HFFc6 (cell line): ENCODE measurements at regions not wholly inside any gene's neighbourhood (a gene's known extent, or its start where the extent isn't known, plus 50 kb on each side); places are given as distances from the start of the nearest gene placed in this dataset.

Experiments
- DNase-seq: peaks from one replicate; pipeline ENCODE4 v3.0.0-alpha.2; 2018
- H3K27ac Mint-ChIP-seq: 2 replicates; pipeline ENCODE4 v1.8.0; 2020; ENCODE audit warnings: mild to moderate bottlenecking, mixed read lengths
- H3K27me3 Mint-ChIP-seq: 2 replicates; pipeline ENCODE4 v1.8.0; 2021; ENCODE audit warnings: mild to moderate bottlenecking, moderate library complexity, mixed read lengths; ENCODE audit not compliant: insufficient read depth
- H3K36me3 Mint-ChIP-seq: 2 replicates; pipeline ENCODE4 v1.8.0; 2021; ENCODE audit warnings: low read depth, mixed read lengths
- H3K4me1 Mint-ChIP-seq: 2 replicates; pipeline ENCODE4 v1.8.0; 2020; ENCODE audit warnings: low read depth, mixed read lengths
- H3K4me3 Mint-ChIP-seq: 2 replicates; pipeline ENCODE4 v1.8.0; 2020; ENCODE audit warnings: mild to moderate bottlenecking, moderate library complexity, mixed read lengths
- H3K9me3 Mint-ChIP-seq: 2 replicates; pipeline ENCODE4 v1.8.0; 2020; ENCODE audit warnings: mild to moderate bottlenecking, mixed read lengths
- TF ChIP-seq, protein P1 (sequence below): fragments of 200-600 bp; sonication (generic); IDR thresholded peaks from 2 replicates; pipeline ENCODE4 v1.5.0; 2021; ENCODE audit warnings: antibody characterized with exemption, mild to moderate bottlenecking

DNA sequence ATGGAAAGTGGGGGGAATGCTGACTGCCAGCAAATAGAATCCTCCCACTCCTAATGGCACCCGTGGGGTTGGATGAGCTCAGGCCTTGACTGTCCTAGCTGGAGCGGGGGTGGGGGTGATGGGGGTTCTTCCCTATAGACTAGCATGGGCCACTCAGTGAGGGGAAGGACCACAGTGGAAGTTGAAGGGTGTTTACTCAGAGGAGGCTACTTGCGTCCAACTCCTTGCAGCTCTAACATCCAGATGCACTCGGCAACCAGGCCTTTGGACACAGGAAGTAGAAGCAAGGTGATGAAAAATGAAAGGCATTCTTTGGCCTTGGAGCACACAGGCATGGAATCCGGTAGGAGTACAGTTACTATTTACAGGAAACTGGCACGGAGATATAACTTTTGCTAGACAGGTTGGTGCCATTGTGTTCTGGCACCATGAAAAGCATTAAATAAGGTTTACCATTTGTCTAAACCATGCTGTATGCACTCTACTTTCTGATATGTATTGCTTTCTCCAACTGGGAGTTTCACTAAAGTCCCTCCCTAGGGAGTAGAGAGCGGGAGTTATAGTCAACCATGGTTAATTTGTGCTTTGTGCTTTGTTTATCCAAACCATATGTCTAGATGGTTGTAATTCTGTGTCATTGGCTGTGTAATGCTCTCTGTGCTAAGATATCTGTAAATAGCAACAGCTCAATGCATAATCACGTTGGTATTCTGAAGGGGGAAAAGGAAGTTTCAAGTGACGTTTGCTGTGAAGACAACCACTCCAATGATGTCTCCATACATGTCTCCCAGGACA lies 125.3 kb downstream of the TSHZ3 start:
- Mint-ChIP-seq H3K27ac (peak overlapping the region; percentile 100), H3K36me3 (peaks cover 27% of the 10 kb centered on the region)
- TF ChIP-seq, protein P1, sequence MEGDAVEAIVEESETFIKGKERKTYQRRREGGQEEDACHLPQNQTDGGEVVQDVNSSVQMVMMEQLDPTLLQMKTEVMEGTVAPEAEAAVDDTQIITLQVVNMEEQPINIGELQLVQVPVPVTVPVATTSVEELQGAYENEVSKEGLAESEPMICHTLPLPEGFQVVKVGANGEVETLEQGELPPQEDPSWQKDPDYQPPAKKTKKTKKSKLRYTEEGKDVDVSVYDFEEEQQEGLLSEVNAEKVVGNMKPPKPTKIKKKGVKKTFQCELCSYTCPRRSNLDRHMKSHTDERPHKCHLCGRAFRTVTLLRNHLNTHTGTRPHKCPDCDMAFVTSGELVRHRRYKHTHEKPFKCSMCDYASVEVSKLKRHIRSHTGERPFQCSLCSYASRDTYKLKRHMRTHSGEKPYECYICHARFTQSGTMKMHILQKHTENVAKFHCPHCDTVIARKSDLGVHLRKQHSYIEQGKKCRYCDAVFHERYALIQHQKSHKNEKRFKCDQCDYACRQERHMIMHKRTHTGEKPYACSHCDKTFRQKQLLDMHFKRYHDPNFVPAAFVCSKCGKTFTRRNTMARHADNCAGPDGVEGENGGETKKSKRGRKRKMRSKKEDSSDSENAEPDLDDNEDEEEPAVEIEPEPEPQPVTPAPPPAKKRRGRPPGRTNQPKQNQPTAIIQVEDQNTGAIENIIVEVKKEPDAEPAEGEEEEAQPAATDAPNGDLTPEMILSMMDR: no peak

DNA sequence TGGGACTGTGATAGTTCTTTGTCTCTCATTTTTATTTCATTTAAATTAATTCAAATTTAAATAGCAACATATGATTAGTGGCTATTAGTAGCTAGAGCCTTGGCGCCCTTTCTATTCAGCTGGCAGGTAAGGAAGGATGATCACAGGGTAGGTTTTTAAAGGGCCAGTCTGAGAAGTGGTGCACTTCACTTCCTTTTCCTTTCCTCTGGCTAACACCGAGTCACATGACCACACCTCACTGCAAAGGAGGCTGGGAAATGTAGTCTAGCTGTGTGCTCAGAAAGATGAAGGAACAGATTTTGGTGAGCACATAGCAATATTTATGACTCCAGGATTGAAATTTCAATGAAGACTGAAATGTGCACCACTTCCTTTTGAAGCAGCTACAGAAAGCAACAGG lies 128.7 kb downstream of the TSHZ3 start:
- peaks cover 9% of the 10 kb centered on the region for H3K36me3 Mint-ChIP-seq
- H3K9me3 Mint-ChIP-seq: no peaks in the 10 kb centered on the region
- peaks cover 74% of the 10 kb centered on the region for H3K4me1 Mint-ChIP-seq
- H3K27me3 Mint-ChIP-seq: no peaks in the 10 kb centered on the region; the same call in 1 of the 2 replicates
- H3K4me3 Mint-ChIP-seq: no peak overlapping the region
- DNase-seq: no peak
- H3K27ac Mint-ChIP-seq: no peak overlapping the region
- TF ChIP-seq, protein P1: no peak

More for the DNA sequence above, 125.3 kb downstream of the TSHZ3 start:
- no peaks in the 10 kb centered on the region for H3K9me3 Mint-ChIP-seq
- peak overlapping the region; percentile 69 for H3K4me3 Mint-ChIP-seq
- H3K27me3 Mint-ChIP-seq: no peaks in the 10 kb centered on the region; the same call in 1 of the 2 replicates
- peak; percentile 96 for DNase-seq
- peaks cover 76% of the 10 kb centered on the region for H3K4me1 Mint-ChIP-seq

DNA sequence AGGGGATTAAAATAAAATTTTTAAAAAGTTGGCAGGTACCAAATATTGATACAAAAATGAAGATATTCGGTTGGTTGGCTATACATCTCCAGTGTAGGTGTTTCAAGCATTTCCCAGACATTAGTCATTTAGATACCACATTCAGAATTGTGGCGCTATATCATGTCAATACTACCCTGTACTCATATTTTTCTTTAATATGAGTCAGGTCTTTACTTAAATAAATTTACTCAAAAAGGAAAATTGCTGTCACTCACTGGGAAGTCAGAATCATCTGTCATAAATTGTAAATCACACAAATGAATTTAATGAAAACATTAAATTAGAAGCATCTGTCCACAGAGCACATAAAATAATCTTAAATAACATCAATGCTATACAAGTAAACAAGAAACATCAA lies 134.2 kb downstream of the TSHZ3 start:
- Mint-ChIP-seq H3K27me3 (no peaks in the 10 kb centered on the region), H3K9me3 (no peaks in the 10 kb centered on the region; the same call in 1 of the 2 replicates), H3K27ac (peak overlapping the region; percentile 96), H3K36me3 (peaks cover 3% of the 10 kb centered on the region; the same call in 1 of the 2 replicates), H3K4me3 (no peak overlapping the region), H3K4me1 (peaks cover 43% of the 10 kb centered on the region)
- TF ChIP-seq, protein P1: no peak; the same call in 1 of the 2 replicates
- no peak for DNase-seq

DNA sequence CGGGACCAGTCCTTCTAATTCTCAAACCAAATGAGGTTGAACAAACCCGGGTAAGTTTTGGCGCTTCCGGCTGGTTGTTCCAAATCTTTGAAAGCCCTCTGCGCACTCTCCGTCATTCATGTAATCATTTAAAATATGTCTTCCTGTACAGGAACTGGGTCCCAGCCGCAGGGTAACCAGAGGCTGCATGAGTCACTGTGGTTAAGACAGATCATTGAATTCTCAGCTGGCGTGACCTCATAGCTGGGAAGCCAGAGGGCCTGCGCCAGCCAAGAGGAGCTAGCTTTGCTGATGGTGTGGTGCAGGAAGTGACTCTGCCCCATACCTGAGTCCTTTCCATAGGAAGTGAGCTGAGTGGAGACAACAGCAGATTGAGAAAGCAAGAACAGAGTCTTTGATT lies 135.2 kb downstream of the TSHZ3 start:
- Mint-ChIP-seq H3K36me3 (peaks cover 3% of the 10 kb centered on the region; the same call in 1 of the 2 replicates), H3K4me3 (peak overlapping the region; percentile 70), H3K4me1 (peaks cover 40% of the 10 kb centered on the region), H3K27ac (peak overlapping the region; percentile 96), H3K27me3 (no peaks in the 10 kb centered on the region), H3K9me3 (no peaks in the 10 kb centered on the region; the same call in 1 of the 2 replicates)
- peak; percentile 98 for DNase-seq
- TF ChIP-seq, protein P1: no peak

DNA sequence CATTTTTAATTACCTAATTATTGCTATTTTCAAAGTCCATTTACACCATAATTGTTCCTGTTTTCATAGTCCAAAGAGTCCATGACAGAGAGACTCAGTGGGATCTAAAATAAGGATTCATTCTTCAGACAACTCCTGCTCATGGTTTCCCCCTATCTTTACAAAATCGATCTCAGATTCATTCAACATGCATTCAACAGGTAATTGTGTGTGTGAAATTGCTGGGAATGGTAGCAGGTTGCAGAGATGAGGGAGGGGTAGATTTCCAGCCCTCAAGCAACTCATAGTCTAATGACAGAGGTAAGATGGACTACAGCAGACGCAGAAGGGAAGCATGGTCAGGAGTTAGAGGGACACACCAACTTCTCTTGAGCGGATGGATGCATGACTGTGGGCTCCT lies 138.1 kb downstream of the TSHZ3 start:
- Mint-ChIP-seq H3K36me3 (peaks cover 3% of the 10 kb centered on the region; the same call in 1 of the 2 replicates), H3K9me3 (no peaks in the 10 kb centered on the region; the same call in 1 of the 2 replicates), H3K27me3 (no peaks in the 10 kb centered on the region), H3K27ac (no peak overlapping the region), H3K4me3 (no peak overlapping the region), H3K4me1 (peaks cover 24% of the 10 kb centered on the region)
- DNase-seq: no peak
- TF ChIP-seq, protein P1: no peak
